Fibroblast of pulmonary artery (primary cell): ENCODE measurements at regions not wholly inside any gene's neighbourhood (a gene's known extent, or its start where the extent isn't known, plus 50 kb on each side); places are given as distances from the start of the nearest gene placed in this dataset.

Experiments used
- DNase-seq: peaks from one replicate; pipeline ENCODE4 v3.0.0-alpha.2; 2010; ENCODE audit warnings: low read depth
- H3K4me3 ChIP-seq: replicated peaks from 2 replicates; pipeline ENCODE4 v1.5.1; 2011; ENCODE audit warnings: low read depth, mild to moderate bottlenecking, control low read depth, low read length, moderate library complexity
- CTCF ChIP-seq: IDR thresholded peaks from 2 replicates; pipeline ENCODE4 v1.5.1; 2011; ENCODE audit warnings: mild to moderate bottlenecking, control low read depth, low read length, inconsistent platforms; ENCODE audit errors: missing control alignments

GRCh38 chr2:76310894-76311633 is 600.3 kb upstream of the GCFC2 start:
- TF ChIP-seq CTCF = no peak
- H3K4me3 ChIP-seq = no peak overlapping the region
- DNase-seq = no peak

DNA sequence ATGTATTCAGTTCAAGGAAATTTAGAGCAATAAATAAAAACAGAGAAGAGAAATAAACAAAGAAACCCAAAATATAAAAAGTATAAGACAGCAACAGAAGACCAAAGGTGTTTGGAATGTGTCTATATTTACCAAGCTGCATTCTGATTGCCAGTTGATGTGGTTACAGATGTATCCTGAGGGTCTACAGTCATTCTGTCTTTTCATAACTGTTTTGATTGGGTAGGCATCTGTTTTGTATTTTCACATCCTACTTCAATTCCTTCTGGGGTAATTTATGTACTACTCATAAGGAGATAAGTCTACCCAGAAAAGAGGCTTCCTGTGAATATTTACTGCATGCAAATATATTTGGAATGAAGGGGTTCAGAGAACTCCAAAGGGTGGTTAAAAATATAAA is 596.8 kb upstream of the GCFC2 start:
- TF ChIP-seq CTCF = no peak
- H3K4me3 ChIP-seq = no peak overlapping the region
- no peak for DNase-seq

GRCh38 chr2:76298041-76298440 is 587.3 kb upstream of the GCFC2 start:
- no peak for TF ChIP-seq CTCF
- no peak overlapping the region for H3K4me3 ChIP-seq
- no peak for DNase-seq

DNA sequence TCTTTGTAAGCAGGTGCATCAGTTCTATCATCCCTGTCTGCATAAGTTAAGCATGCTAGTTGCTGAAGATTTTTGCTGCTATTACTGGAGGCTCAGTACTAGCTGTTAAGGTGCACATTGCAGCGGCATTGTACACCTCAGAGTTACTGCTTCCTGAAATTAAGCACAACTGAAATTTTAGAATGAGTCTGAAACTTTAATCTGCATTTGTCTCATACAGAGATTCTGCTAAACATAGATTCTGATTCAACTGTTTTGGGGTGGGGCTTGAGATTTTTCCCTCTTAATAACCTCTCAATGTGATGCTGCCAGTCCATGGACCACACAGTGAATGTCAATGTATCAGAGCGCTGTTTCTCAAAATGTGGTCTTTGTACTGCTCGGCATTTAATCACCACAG is 585.7 kb upstream of the GCFC2 start:
- DNase-seq = no peak
- no peak for TF ChIP-seq CTCF
- no peak overlapping the region for H3K4me3 ChIP-seq

- TF ChIP-seq CTCF = no peak
- DNase-seq = no peak
Measured at GRCh38 chr2:76295762-76296161, 585.0 kb upstream of the GCFC2 start.

DNA sequence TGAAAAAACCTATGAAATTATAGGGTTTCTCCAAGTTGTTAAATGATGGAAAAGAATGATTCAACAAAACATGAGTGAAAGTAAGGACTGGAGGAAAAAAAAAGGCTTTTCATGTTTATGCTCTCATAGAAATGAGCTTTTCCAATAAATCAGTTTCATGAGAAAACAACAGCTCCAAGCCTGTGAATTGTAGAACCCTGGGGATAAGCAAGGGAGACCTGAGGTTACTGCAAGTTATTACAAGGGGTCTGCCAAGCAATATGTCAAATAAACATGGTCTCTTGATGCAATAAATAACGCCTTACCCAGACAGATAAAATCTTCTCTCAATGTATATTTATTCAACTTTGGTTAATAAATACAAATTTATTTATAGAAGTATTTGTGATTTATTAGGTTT is 577.9 kb upstream of the GCFC2 start:
- no peak for TF ChIP-seq CTCF

More at GRCh38 chr2:76295762-76296161, 585.0 kb upstream of the GCFC2 start:
- H3K4me3 ChIP-seq = no peak overlapping the region

DNA sequence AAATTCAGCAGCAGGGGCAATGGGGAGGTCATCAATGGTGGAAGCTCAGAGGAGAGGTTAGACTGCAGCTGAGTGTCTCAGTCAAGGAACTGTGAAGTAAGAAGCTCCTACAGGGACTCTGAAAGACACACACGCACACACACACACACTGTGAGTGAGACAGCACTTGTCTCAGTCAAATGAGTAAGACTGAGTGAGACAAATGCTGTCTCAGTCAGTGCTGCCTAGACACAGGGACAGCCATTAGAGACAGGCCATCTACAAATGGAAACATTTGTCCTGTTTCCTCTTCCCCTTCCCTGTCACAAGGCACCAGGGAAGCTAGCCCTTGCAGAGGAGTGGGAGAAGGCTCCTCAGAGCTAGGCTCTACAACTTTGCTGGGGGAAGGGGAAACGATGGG is 577.4 kb upstream of the GCFC2 start:
- no peak for DNase-seq
- no peak for TF ChIP-seq CTCF
- H3K4me3 ChIP-seq = no peak overlapping the region

More for the DNA sequence above, 577.9 kb upstream of the GCFC2 start:
- no peak overlapping the region for H3K4me3 ChIP-seq
- no peak for DNase-seq
